Left lung (tissue), 4 donors: ENCODE measurements at regions not wholly inside any gene's neighbourhood (a gene's known extent, or its start where the extent isn't known, plus 50 kb on each side); places are given as distances from the start of the nearest gene placed in this dataset.

ENCODE experiments used
- ATAC-seq: fragments of 200-7000 bp; cut with Tn5 transposase; one replicate; pipeline ENCODE4 v1.9.1; 2020; ENCODE audit warnings: moderate library complexity
- DNase-seq, 4 donors: peaks; one replicate each; pipeline ENCODE4 v3.0.0-alpha.2; 2013 to 2020
- H3K27ac ChIP-seq, 2 donors: fragments of 200-600 bp; sonication (generic) in 1 of 2; one replicate each; pipeline versions ENCODE4 v1.5.0 to v1.8.0; 2020 to 2021
- H3K27me3 ChIP-seq, 2 donors: fragments of 200-600 bp; sonication (generic) in 1 of 2; one replicate each; pipeline versions ENCODE4 v1.5.0 to v1.8.0; 2020 to 2021
- H3K36me3 ChIP-seq, 2 donors: fragments of 200-600 bp; sonication (generic) in 1 of 2; one replicate each; pipeline versions ENCODE4 v1.5.0 to v1.8.0; 2020 to 2021
- H3K4me1 ChIP-seq, 2 donors: fragments of 200-600 bp; one replicate each; pipeline ENCODE4 v1.8.0; 2021
- H3K4me3 ChIP-seq, 2 donors: fragments of 200-600 bp; sonication (generic) in 1 of 2; one replicate each; pipeline versions ENCODE4 v1.5.0 to v1.8.0; 2020 to 2021; ENCODE audit warnings: mild to moderate bottlenecking in 1 of 2
- H3K9me3 ChIP-seq, 2 donors: fragments of 200-600 bp; sonication (generic) in 1 of 2; one replicate each; pipeline versions ENCODE4 v1.5.0 to v1.8.0; 2020 to 2021
- intact Hi-C, 2 donors: fragments of 100-400 bp; cut with DNase I; formaldehyde crosslinking; loops; one replicate each; pipeline versions ENCODE4 v1.11.2 to v1.14.2; 2022
- TF ChIP-seq, protein P1 (sequence below), 2 donors: fragments of 200-600 bp; sonication (generic) in 1 of 2; IDR thresholded peaks; one replicate each; pipeline versions ENCODE4 v1.5.0 to v1.8.0; 2021; ENCODE audit warnings: antibody characterized with exemption in 2 of 2
- donor health status: DM: no; HTN: yes; CAD: no.
- donor health status: DM: no; HTN: no; CAD: no.

DNA sequence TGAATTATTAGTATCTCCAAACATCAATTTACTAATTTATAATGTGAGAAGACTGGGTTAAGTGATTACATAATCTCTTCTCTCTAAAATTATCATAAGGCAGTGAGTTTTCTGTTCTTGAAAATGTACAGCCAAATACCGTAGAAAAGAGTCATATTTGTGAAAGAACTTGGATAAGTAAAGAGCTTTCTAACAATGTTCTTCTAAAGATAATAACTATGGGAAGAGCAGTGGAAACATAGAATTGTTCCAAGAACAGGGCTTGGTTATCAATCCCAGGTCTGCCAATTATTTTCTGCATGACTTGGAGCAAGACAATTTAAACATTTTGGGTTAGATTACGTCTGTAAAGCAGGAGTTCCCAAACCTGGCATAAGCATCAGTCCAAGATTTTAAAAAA lies 198.1 kb upstream of the SGK1 start:
- peak overlapping the region in 1 of 2 donors; percentile 1 for H3K27ac ChIP-seq
- intact Hi-C loops, result loop anchor here in 1 of 2 donors (10.0 kb wide), 2 partner anchors 129 to 341 kb away; no protein-coding TSS in a partner anchor

DNA sequence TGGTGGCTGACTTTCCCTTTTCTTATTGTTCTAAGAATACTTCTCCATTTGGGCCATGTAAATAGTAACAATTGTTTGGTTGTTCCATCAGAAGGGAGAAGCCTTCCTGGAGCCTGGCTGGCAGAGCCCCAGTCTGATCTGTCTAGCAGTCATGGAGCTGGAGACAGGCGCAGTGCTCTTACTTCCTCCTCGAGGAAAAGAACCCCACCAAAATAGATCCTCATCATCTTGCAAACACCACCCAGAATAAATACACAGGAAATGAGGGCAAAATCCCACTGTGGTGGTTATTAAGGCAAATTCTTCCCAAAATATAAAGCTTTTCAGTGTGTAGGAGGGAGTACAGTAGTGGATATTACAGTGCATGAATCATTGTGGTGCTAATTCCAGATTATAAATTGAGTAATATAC lies 195.1 kb upstream of the SGK1 start:
- H3K27ac ChIP-seq, result peak overlapping the region; percentile 23 to 58

More for the DNA sequence above, 198.1 kb upstream of the SGK1 start:
- Histone ChIP-seq H3K36me3 (no peaks in the 10 kb centered on the region), H3K4me1 (peaks cover 18 to 58% of the 10 kb centered on the region in 2 donors), H3K27me3 (no peaks in the 10 kb centered on the region), H3K4me3 (no peak overlapping the region), H3K9me3 (no peaks in the 10 kb centered on the region)
- DNase-seq (no peak), ATAC-seq (no peak)
- TF ChIP-seq, protein P1, sequence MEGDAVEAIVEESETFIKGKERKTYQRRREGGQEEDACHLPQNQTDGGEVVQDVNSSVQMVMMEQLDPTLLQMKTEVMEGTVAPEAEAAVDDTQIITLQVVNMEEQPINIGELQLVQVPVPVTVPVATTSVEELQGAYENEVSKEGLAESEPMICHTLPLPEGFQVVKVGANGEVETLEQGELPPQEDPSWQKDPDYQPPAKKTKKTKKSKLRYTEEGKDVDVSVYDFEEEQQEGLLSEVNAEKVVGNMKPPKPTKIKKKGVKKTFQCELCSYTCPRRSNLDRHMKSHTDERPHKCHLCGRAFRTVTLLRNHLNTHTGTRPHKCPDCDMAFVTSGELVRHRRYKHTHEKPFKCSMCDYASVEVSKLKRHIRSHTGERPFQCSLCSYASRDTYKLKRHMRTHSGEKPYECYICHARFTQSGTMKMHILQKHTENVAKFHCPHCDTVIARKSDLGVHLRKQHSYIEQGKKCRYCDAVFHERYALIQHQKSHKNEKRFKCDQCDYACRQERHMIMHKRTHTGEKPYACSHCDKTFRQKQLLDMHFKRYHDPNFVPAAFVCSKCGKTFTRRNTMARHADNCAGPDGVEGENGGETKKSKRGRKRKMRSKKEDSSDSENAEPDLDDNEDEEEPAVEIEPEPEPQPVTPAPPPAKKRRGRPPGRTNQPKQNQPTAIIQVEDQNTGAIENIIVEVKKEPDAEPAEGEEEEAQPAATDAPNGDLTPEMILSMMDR (IDR thresholded peaks at IDR 0.05), result no peak

DNA sequence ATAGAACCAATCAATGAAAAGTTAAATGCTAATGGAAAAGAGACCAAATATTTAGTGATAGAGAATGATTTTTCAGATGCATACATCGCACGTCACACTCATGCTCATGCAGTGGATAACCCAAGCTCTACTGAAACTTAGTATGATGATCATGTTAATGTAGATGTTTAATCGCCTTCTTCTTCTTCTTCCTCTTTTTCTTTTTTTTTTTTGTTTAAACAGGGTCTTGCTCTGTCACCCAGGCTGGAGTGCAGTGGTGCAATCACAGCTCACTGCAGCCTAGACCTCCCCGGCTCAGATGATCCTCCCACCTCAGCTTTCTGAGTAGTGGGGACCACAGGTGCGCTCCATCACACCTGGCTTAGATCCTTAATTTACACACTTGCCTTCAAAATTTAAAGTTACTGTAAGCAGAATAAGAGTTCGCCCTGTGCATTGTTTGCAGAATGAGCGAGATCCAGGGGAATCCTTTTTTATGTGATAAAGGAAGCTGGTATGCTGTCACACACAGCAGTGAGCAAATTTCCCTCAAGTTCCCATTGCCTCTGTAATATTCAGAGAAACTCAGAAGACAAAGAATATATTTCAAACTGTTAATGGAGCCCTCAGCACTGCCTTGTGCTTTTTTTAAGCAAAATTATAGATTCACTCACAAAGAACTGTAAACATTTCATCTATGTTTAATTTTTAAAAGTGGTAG lies 194.2 kb upstream of the SGK1 start:
- TF ChIP-seq, protein P1 (IDR thresholded peaks at IDR 0.05), result no peak
- no peaks in the 10 kb centered on the region for H3K9me3 ChIP-seq
- H3K4me1 ChIP-seq, result peaks cover 11 to 26% of the 10 kb centered on the region in 2 donors
- no peaks in the 10 kb centered on the region for H3K27me3 ChIP-seq
- DNase-seq, result no peak
- H3K4me3 ChIP-seq, result no peak overlapping the region
- intact Hi-C loops, result loop anchor here in 1 of 2 donors (10.0 kb wide), 2 partner anchors 133 to 337 kb away; no protein-coding TSS in a partner anchor
- no peak for ATAC-seq
- peak overlapping the region in 1 of 2 donors; percentile 58 for H3K27ac ChIP-seq
- H3K36me3 ChIP-seq, result no peaks in the 10 kb centered on the region

More for the DNA sequence above, 195.1 kb upstream of the SGK1 start:
- ATAC-seq (peak; percentile 28), DNase-seq (peak in 1 of 4 donors; percentile 71)
- H3K4me1 ChIP-seq, result peaks cover 17 to 34% of the 10 kb centered on the region in 2 donors
- H3K9me3 ChIP-seq, result no peaks in the 10 kb centered on the region
- TF ChIP-seq, protein P1 (IDR thresholded peaks at IDR 0.05), result no peak
- no peaks in the 10 kb centered on the region for H3K27me3 ChIP-seq
- no peaks in the 10 kb centered on the region for H3K36me3 ChIP-seq
- intact Hi-C loops, result loop anchor here in 1 of 2 donors (10.0 kb wide), 2 partner anchors 132 to 338 kb away; no protein-coding TSS in a partner anchor
- H3K4me3 ChIP-seq, result no peak overlapping the region

DNA sequence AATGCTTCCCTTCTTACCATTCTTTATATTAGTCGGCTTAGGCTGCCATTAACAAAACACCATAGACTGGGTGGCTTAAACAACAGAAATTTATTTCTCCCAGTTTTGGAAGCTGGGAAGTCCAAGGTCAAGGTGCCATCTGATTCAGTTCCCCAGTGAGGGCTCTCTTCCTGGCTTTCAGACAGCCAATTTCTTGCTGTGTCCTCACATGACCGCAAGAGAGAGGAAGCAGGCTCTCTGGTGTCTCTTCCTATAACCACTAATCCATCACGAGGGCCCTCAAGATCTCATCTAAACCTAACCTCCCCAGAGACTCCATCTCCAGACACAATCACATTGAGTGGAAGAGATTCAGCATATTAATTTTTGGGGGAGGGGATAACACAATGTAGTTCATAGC lies 193.0 kb upstream of the SGK1 start:
- ATAC-seq (peak; percentile 47), DNase-seq (no peak)
- Histone ChIP-seq H3K27ac (no peak overlapping the region), H3K4me1 (peaks cover 0 to 20% of the 10 kb centered on the region in 2 donors), H3K36me3 (no peaks in the 10 kb centered on the region), H3K9me3 (no peaks in the 10 kb centered on the region), H3K4me3 (no peak overlapping the region), H3K27me3 (no peaks in the 10 kb centered on the region)
- intact Hi-C loops, result loop anchor here in 1 of 2 donors (10.0 kb wide), 2 partner anchors 134 to 336 kb away; no protein-coding TSS in a partner anchor
- TF ChIP-seq, protein P1 (IDR thresholded peaks at IDR 0.05), result no peak

DNA sequence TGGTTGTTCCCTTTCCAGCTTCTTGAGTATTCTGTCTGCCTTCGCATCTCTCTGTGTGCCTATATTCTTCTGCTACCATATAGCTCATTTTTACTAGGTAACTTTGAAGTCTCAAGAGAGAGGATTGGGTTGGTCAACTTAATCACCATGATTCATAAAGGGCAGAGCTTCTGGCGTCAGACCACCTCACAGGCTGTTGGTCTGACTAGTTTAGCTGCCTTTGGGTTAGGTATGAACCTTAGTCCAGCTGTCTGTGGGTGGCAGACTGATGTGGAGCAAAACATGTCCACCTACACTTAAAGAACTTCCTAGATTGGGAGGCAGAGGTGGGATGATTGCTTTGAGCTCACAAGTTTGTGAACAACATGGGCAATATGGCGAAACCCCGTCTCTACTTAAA lies 192.2 kb upstream of the SGK1 start:
- peaks cover 0 to 20% of the 10 kb centered on the region in 2 donors for H3K4me1 ChIP-seq
- no peaks in the 10 kb centered on the region for H3K9me3 ChIP-seq
- no peak overlapping the region for H3K4me3 ChIP-seq
- DNase-seq (no peak), ATAC-seq (no peak)
- TF ChIP-seq, protein P1 (IDR thresholded peaks at IDR 0.05), result no peak
- intact Hi-C loops, result loop anchor here in 1 of 2 donors (10.0 kb wide), 2 partner anchors 135 to 335 kb away; no protein-coding TSS in a partner anchor
- no peaks in the 10 kb centered on the region for H3K27me3 ChIP-seq
- H3K36me3 ChIP-seq, result no peaks in the 10 kb centered on the region
- H3K27ac ChIP-seq, result no peak overlapping the region
